Neuronal stem cell (in vitro differentiated cells): ENCODE measurements at regions not wholly inside any gene's neighbourhood (a gene's known extent, or its start where the extent isn't known, plus 50 kb on each side); places are given as distances from the start of the nearest gene placed in this dataset.
"Not testable (repeated sequence)": the region's sequence is repeated elsewhere in the genome, so short reads cannot be mapped to it uniquely, and the experiment has no call there.

Source experiments
- DNase-seq: peaks from one replicate; pipeline ENCODE4 v3.0.0-alpha.2; 2013; ENCODE audit warnings: low spot score
- H2AFZ ChIP-seq: one replicate; pipeline ENCODE4 v1.6.1; 2013; ENCODE audit warnings: mild to moderate bottlenecking, low read length, inconsistent platforms
- H2AK5ac ChIP-seq: 2 replicates; pipeline ENCODE4 v1.6.1; 2013; ENCODE audit warnings: low read depth, mild to moderate bottlenecking, inconsistent platforms, low read length, moderate library complexity, mixed read lengths
- H2BK120ac ChIP-seq: 2 replicates; pipeline ENCODE4 v1.6.1; 2013; ENCODE audit warnings: low read depth, mild to moderate bottlenecking, inconsistent platforms, low read length, moderate library complexity, mixed read lengths
- H2BK12ac ChIP-seq: one replicate; pipeline ENCODE4 v1.6.1; 2013; ENCODE audit warnings: low read length, inconsistent platforms
- H2BK15ac ChIP-seq: 2 replicates; pipeline ENCODE4 v1.6.1; 2013; ENCODE audit warnings: mild to moderate bottlenecking, low read length, inconsistent platforms, mixed read lengths
- H2BK5ac ChIP-seq: one replicate; pipeline ENCODE4 v1.6.1; 2013; ENCODE audit warnings: inconsistent platforms, mild to moderate bottlenecking, low read length, moderate library complexity
- H3K14ac ChIP-seq: one replicate; pipeline ENCODE4 v1.6.1; 2013; ENCODE audit warnings: low read length, inconsistent platforms
- H3K18ac ChIP-seq: 2 replicates; pipeline ENCODE4 v1.6.1; 2013; ENCODE audit warnings: low read length, inconsistent platforms
- H3K23ac ChIP-seq: 2 replicates; pipeline ENCODE4 v1.6.1; 2013; ENCODE audit warnings: low read depth, mild to moderate bottlenecking, mixed read lengths, low read length, inconsistent platforms; ENCODE audit not compliant: poor library complexity
- H3K27ac ChIP-seq: replicated peaks from 3 replicates; pipeline ENCODE4 v1.5.1; 2013; ENCODE audit warnings: low read length, inconsistent platforms
- H3K27me3 ChIP-seq, 3 experiments: 2 replicates each; pipeline ENCODE4 v1.6.1; 2013; ENCODE audit warnings: low read length in 3 of 3, mild to moderate bottlenecking in 2 of 3, inconsistent platforms in 1 of 3, low read depth in 1 of 3, mixed read lengths in 1 of 3, moderate library complexity in 1 of 3; ENCODE audit not compliant: control insufficient read depth in 3 of 3, insufficient read depth in 3 of 3
- H3K36me3 ChIP-seq, 2 donors: replicated peaks in 1 of 2; 2 replicates each; pipeline ENCODE4 v1.6.1; 2013; ENCODE audit warnings: low read length in 2 of 2; ENCODE audit not compliant: control insufficient read depth in 2 of 2, insufficient read depth in 2 of 2
- H3K4ac ChIP-seq: 2 replicates; pipeline ENCODE4 v1.6.1; 2013; ENCODE audit warnings: inconsistent platforms, mild to moderate bottlenecking, low read length, moderate library complexity
- H3K4me1 ChIP-seq, 2 donors: 1 replicate in 1 of 2; 2 replicates in 1 of 2; pipeline ENCODE4 v1.6.1; 2013; ENCODE audit warnings: low read length in 2 of 2, low read depth in 1 of 2; ENCODE audit not compliant: control insufficient read depth in 2 of 2, insufficient read depth in 1 of 2
- H3K4me2 ChIP-seq: one replicate; pipeline ENCODE4 v1.6.1; 2013; ENCODE audit warnings: mild to moderate bottlenecking, low read length, inconsistent platforms; ENCODE audit not compliant: insufficient read depth, poor library complexity, severe bottlenecking
- H3K4me3 ChIP-seq, 2 donors: 2 replicates each; pipeline ENCODE4 v1.5.1; 2013; ENCODE audit warnings: low read length in 2 of 2, mild to moderate bottlenecking in 2 of 2, inconsistent platforms in 1 of 2, moderate library complexity in 1 of 2
- H3K79me1 ChIP-seq: one replicate; pipeline ENCODE4 v1.6.1; 2013; ENCODE audit warnings: low read depth, mild to moderate bottlenecking, inconsistent platforms, low read length, moderate library complexity
- H3K9ac ChIP-seq: one replicate; pipeline ENCODE4 v1.6.1; 2013; ENCODE audit warnings: mild to moderate bottlenecking, low read depth, low read length, inconsistent platforms; ENCODE audit not compliant: poor library complexity
- H3K9me3 ChIP-seq, 2 donors: replicated peaks in 1 of 2; 2 replicates each; pipeline versions ENCODE3 to v1.6.1; 2013; ENCODE audit warnings: low read length in 2 of 2, mild to moderate bottlenecking in 2 of 2, inconsistent platforms in 1 of 2, low read depth in 1 of 2, mixed read lengths in 1 of 2, moderate library complexity in 1 of 2; ENCODE audit not compliant: control insufficient read depth in 2 of 2, insufficient read depth in 1 of 2
- H4K8ac ChIP-seq: one replicate; pipeline ENCODE4 v1.6.1; 2013; ENCODE audit warnings: low read depth, mild to moderate bottlenecking, inconsistent platforms, low read length, moderate library complexity
- H4K91ac ChIP-seq: one replicate; pipeline ENCODE4 v1.6.1; 2013; ENCODE audit warnings: low read length, low read depth, mild to moderate bottlenecking, inconsistent platforms; ENCODE audit not compliant: poor library complexity
- whole genome bisulfite sequencing, 2 donors: extraction: QIAGEN DNeasy Blood & Tissue Kit; methylation state at CpG; one replicate each; pipeline ENCODE4 v1.1.7; 2013; ENCODE audit warnings: missing lambda C conversion rate in 2 of 2, mixed read lengths in 1 of 2; ENCODE audit not compliant: insufficient read length in 2 of 2, insufficient replicate concordance in 1 of 2; ENCODE audit errors: extremely low coverage in 2 of 2; 5-methylcytosine and 5-hydroxymethylcytosine counted together

- Histone ChIP-seq H3K23ac (no peak overlapping the region), H3K18ac (peak overlapping the region; percentile 95), H3K9me3 (no peaks in the 10 kb centered on the region), H3K4me1 (peaks cover 0 to 10% of the 10 kb centered on the region in 2 donors), H4K8ac (no peak overlapping the region), H3K27me3 (peaks cover 0 to 42% (median 18%) of the 10 kb centered on the region in 3 experiments), H2BK120ac (peak overlapping the region; percentile 72), H3K9ac (no peak overlapping the region), H3K4ac (no peak overlapping the region), H2AK5ac (no peak overlapping the region), H3K27ac (no peak overlapping the region), H2BK15ac (peak overlapping the region; percentile 97), H3K14ac (no peak overlapping the region), H2BK5ac (peak overlapping the region; percentile 98), H3K4me3 (peak overlapping the region in 1 of 2 donors; percentile 74), H4K91ac (no peak overlapping the region), H2BK12ac (no peak overlapping the region), H3K4me2 (peak overlapping the region; percentile 85), H3K36me3 (no peaks in the 10 kb centered on the region), H3K79me1 (no peaks in the 10 kb centered on the region), H2AFZ (peak overlapping the region; percentile 81)
- WGBS, 2 donors: no CpG with 5 or more reads among the region's 37 CpGs
- no peak for DNase-seq
Measured at GRCh38 chr19:14265290-14266036, 59.5 kb upstream of the ADGRL1 start.

- not testable (repeated sequence) for H3K4ac ChIP-seq, H3K36me3 ChIP-seq, H3K14ac ChIP-seq, H3K9ac ChIP-seq, H3K4me3 ChIP-seq, H3K9me3 ChIP-seq, H2BK12ac ChIP-seq, H3K4me1 ChIP-seq, H4K8ac ChIP-seq, H3K23ac ChIP-seq, H4K91ac ChIP-seq, H3K27ac ChIP-seq, H3K27me3 ChIP-seq, H2BK120ac ChIP-seq, H3K4me2 ChIP-seq, H3K79me1 ChIP-seq, H2AK5ac ChIP-seq, DNase-seq, H2BK5ac ChIP-seq
- Histone ChIP-seq H3K18ac (peak overlapping the region; percentile 90), H2AFZ (peak overlapping the region; percentile 40), H2BK15ac (peak overlapping the region; percentile 37)
- WGBS, 2 donors: no CpG with 5 or more reads among the region's 7 CpGs
Measured at GRCh38 chr19:14255902-14256649, 50.1 kb upstream of the ADGRL1 start.
